ENCODE measurements at regions not wholly inside any gene's neighbourhood (a gene's known extent, or its start where the extent isn't known, plus 50 kb on each side); places are given as distances from the start of the nearest gene placed in this dataset.

DNA sequence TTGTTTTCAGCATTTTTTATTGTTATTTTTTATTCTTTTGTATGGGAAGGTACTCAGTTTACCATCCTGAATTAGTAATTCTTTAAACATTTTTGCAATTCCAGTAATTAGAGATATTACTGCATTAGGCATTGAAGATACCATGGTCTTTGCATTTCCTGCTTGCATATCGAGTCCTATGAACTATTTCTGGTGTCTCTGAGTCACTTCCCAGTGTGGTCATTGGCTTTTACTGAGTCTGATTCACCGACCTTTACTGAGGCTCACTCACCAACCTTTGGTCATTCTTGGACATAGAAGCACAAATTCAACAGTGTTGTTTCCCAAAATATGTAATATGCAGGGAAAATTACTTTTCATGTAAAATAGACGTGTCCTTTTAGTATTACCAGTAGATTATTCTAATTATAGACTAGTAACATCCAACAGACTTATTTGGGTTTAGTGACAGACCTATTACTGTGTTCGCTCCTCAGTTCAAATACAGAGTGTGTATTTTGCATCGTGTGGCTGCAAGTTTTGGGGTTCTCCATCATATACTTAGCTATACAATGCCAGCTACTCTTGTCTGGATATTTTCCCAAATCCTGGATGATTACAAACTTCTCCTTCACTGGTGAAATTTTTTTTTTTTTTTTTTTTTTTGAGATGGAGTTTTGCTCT is 180.7 kb upstream of the PRSS1 start:
- TF ChIP-seq, protein P1, sequence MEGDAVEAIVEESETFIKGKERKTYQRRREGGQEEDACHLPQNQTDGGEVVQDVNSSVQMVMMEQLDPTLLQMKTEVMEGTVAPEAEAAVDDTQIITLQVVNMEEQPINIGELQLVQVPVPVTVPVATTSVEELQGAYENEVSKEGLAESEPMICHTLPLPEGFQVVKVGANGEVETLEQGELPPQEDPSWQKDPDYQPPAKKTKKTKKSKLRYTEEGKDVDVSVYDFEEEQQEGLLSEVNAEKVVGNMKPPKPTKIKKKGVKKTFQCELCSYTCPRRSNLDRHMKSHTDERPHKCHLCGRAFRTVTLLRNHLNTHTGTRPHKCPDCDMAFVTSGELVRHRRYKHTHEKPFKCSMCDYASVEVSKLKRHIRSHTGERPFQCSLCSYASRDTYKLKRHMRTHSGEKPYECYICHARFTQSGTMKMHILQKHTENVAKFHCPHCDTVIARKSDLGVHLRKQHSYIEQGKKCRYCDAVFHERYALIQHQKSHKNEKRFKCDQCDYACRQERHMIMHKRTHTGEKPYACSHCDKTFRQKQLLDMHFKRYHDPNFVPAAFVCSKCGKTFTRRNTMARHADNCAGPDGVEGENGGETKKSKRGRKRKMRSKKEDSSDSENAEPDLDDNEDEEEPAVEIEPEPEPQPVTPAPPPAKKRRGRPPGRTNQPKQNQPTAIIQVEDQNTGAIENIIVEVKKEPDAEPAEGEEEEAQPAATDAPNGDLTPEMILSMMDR (IDR thresholded peaks at IDR 0.05): no peak
- no peak for TF ChIP-seq POLR2A (IDR thresholded peaks at IDR 0.05)
- no peak for TF ChIP-seq POLR2AphosphoS5 (IDR thresholded peaks at IDR 0.05)

Measured in breast epithelium (tissue), 3 donors.